ENCODE measurements at regions not wholly inside any gene's neighbourhood (a gene's known extent, or its start where the extent isn't known, plus 50 kb on each side); places are given as distances from the start of the nearest gene placed in this dataset.

DNA sequence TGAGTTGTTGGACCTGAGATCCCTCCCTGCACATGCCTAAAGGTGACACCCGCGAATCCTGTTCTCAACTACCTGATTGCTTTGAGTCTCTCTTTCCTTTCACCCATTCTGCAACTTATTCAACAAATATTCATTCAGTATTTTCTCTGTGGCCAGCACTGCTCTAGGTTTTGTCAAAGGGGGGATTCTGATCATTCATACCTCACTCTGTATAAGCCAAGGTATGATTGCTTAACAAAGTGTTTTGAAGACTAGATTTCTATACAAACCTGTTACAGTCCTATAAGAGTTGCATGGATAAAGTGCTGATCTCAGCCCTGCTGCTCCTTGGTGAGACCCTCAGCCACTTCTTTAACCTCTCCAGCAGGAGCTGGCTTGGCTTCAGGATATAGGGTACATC, 409.7 kb downstream of the KCNRG start:
- TF ChIP-seq, protein P1, sequence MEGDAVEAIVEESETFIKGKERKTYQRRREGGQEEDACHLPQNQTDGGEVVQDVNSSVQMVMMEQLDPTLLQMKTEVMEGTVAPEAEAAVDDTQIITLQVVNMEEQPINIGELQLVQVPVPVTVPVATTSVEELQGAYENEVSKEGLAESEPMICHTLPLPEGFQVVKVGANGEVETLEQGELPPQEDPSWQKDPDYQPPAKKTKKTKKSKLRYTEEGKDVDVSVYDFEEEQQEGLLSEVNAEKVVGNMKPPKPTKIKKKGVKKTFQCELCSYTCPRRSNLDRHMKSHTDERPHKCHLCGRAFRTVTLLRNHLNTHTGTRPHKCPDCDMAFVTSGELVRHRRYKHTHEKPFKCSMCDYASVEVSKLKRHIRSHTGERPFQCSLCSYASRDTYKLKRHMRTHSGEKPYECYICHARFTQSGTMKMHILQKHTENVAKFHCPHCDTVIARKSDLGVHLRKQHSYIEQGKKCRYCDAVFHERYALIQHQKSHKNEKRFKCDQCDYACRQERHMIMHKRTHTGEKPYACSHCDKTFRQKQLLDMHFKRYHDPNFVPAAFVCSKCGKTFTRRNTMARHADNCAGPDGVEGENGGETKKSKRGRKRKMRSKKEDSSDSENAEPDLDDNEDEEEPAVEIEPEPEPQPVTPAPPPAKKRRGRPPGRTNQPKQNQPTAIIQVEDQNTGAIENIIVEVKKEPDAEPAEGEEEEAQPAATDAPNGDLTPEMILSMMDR (IDR thresholded peaks at IDR 0.05; ENCODE audit: borderline replicate concordance, extremely low read depth, low read length, poor library complexity, severe bottlenecking) = no peak
- TF ChIP-seq EZH2 (IDR thresholded peaks at IDR 0.05; ENCODE audit: borderline replicate concordance, low read depth, low read length, severe bottlenecking) = no peak
